ENCODE measurements at regions not wholly inside any gene's neighbourhood (a gene's known extent, or its start where the extent isn't known, plus 50 kb on each side); places are given as distances from the start of the nearest gene placed in this dataset.

- no peak for DNase-seq
Measured at GRCh38 chr5:73284985-73285384, 112.0 kb downstream of the TMEM174 start.

- DNase-seq, result no peak
Measured at GRCh38 chr5:73284220-73284795, 111.3 kb downstream of the TMEM174 start.

DNA sequence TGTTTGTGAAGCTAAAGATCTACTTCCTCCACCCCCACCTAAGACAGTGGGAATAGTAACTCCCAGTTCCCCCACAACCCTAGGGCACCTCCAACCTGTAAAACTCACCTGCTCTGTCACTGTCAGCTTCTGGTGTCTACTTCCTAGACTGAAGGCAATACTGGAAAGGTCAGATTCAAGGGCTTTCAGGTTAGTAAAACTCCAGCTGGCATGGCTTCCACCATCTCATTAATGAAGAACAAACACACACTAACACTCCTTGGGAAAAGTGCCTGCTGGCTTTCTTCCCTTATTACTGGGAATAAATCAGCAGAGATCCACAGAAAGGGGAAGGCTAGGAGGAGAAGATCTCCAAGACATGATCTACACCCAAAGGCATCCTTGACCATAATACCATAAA is 109.9 kb downstream of the TMEM174 start:
- no peak for DNase-seq

- DNase-seq, result no peak
Measured at GRCh38 chr5:73282383-73282782, 109.4 kb downstream of the TMEM174 start.

DNA sequence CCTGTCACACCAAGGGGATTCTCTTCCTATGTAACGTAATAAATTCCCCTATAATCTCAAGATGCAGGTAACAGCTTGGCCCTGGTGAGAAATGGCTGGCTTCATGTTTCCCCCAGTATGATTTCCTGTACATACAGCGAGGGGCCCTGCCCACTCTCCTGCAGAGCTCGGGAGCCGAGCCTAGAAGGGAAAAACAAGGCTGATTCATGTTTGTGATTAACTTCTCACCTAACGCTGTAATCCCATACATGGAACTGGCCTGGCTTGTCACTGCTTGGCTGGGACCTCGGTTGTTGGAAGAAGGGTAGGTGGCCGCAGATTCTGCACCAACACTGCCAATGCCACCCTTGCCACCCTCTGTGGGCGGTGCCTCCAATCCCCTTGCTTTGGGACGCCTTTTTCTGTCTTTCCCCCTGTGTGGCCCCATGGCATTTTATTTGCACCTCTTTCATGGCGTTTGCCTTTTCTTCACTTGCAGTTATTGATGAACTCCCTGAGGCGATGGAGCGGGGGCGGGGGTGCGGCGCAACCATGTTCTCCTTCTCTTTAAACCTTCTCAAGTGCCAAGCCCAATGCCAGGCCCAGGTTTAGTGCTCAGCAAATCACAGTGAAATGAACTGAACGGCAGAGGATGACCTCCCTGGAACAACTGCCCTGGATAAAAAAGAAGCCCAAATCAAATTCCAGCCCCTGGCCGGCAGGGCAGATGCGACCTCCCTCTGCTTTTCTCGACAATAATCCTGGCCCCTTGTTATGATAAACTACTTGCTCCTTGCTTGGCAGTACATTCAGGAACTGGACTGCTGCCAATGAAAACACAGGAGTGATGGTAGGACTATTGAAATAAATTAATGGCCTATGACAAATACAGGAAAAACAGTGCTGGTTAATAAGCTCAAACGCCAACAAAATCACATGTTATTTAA is 108.1 kb downstream of the TMEM174 start:
- no peak for DNase-seq

- DNase-seq, result no peak
Measured at GRCh38 chr5:73280386-73280785, 107.4 kb downstream of the TMEM174 start.

DNA sequence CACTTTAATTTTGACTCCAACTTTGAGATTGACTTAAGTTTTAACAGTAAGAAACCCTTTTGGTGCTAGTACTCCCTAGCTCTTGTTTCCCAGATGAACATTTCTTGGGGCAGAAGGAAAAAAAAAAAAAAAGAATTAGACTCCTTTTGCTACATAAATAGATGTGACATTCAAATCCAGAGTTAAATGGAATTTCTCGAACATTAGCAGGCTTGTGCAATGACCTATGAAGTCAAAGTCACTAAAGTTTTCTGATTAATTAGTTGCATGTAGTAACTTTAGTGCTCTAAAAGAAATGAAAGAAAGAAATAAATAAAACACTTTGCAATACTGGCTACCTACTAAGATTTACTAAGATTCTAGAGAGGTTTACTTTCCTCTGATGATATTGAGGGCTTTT is 106.8 kb downstream of the TMEM174 start:
- no peak for DNase-seq

GRCh38 chr5:73278693-73279092 is 105.7 kb downstream of the TMEM174 start:
- no peak for DNase-seq

- no peak for DNase-seq
Measured at GRCh38 chr5:73274881-73275663, 102.1 kb downstream of the TMEM174 start.

- DNase-seq, result no peak
Measured at GRCh38 chr5:73274121-73274520, 101.1 kb downstream of the TMEM174 start.

GRCh38 chr5:73273379-73274050 is 100.5 kb downstream of the TMEM174 start:
- DNase-seq, result no peak

- no peak for DNase-seq
Measured at GRCh38 chr5:73272351-73272750, 99.4 kb downstream of the TMEM174 start.

DNA sequence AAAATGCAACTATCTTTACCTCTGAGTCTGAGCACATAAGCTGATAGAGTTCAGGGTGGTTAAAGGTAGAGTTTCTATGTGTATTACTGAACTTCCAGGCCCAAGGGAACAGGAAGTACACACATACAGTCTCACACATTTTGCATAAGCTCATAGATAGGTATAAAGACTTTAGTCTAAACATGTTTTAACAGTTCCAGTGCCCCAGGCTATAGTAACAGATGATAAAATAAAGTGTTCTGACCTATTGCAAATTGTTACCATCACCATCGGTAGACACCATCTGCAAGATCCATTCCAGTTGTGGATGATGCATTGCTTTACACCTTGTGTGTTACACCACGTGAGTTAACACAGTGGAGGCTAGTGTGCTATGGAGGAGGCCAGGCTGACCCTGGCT is 95.8 kb downstream of the TMEM174 start:
- no peak for DNase-seq

DNA sequence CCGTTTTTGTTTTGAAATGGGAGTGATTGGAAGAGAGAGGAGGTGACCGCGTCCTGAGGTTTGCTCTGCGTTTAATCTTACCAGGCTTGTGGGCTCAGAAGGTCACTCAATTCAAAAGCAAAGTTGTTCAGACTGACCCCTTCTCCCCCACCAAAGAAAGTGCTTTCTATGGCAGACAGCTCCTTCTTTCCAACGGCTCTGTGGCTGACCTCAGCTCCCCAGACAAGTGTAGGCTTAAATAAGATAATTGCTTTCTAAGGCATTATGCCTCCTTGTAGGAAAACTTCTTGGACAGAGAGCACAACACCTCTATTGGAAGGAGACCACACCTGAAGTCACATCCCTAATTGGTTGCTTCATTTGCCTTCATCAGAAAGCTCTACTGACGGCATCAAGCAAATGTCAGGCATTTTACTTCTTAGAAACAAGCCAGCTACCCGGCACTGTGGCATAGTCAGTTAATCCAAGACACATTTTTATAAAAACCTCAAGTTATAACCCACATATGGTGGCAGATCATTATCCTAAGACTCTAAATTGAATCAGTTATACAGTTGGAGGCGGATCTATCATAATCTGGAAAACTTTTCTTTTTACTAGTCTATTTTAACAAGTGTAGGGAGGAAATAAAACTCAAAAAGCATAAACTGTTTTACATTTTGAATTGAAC is 94.9 kb downstream of the TMEM174 start:
- no peak for DNase-seq

GRCh38 chr5:73266925-73267765 is 94.2 kb downstream of the TMEM174 start:
- DNase-seq, result no peak

- DNase-seq, result no peak
Measured at GRCh38 chr5:73266176-73266738, 93.3 kb downstream of the TMEM174 start.

DNA sequence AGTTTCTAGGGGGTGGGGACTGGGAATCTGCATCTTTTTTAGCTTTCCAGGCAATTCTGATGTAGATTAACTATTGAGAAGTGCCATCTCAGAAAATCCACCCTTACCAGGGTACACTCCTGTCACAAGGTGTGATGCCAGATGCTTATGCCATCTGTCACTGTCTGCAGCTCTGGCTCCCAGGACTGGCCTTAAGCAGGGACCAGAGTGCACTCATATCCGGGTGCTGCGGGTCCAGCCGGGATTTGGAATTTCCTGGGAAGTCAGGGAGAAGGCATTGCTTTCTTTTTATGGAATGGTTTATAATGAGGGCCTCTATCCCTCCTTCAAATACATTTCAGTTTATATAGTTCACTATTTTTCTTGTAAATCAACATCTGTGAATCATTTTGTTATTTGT is 92.6 kb downstream of the TMEM174 start:
- no peak for DNase-seq

- DNase-seq, result no peak
Measured at GRCh38 chr5:73264631-73265030, 91.6 kb downstream of the TMEM174 start.

DNA sequence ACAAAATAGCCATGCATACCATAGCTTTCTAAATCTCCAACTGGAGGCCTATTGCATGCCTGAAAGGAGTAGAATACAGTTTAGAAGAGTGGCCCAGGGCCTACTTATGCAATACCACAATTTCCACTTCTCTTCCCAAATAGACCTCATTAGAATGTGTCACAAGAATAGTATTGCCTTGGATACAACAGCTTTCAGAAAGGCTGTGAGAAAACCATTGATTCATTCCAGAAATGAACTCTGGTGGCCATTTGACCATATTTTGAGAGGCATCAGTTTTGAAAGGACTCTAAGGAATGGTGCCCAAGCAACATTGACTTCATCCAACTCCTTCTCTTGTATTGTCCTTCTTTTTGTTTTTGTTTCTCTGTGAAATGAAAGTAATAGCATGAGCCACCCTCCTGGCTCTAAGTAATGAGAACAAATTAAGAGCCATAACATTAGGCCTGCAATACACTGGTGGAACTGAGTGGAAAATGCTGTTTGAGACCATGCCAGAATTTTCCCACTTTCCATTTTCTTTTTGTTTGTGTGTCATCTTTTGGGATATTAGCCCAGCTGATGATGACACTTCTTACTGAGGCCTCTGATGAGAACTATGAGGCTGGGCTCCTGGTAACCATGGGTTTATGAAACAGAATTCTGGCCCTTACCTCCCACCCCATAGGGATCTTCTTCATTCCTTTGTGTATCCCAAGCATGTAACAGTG is 90.2 kb downstream of the TMEM174 start:
- DNase-seq, result no peak

DNA sequence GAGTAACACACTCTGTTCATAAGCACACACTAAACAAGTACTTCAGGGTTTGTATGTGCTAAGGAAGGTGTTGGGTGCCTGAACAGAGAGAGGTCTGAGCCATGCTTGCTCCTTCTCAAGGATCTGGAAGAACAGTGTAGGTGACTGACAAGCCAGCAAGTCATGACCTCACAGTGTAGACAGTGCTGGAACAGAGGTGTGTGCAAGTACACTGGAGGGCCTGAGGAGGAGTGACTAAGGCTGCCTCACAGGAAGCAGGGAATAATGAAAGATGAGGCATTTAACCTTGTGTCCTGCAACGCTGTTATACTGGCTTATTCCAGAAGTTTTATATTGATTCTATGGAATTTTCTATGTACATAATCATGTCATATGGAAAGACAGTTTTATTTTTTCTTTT is 83.9 kb downstream of the TMEM174 start:
- DNase-seq, result no peak

GRCh38 chr5:73256462-73256861 is 83.5 kb downstream of the TMEM174 start:
- no peak for DNase-seq
